ENCODE measurements at regions not wholly inside any gene's neighbourhood (a gene's known extent, or its start where the extent isn't known, plus 50 kb on each side); places are given as distances from the start of the nearest gene placed in this dataset.

DNA sequence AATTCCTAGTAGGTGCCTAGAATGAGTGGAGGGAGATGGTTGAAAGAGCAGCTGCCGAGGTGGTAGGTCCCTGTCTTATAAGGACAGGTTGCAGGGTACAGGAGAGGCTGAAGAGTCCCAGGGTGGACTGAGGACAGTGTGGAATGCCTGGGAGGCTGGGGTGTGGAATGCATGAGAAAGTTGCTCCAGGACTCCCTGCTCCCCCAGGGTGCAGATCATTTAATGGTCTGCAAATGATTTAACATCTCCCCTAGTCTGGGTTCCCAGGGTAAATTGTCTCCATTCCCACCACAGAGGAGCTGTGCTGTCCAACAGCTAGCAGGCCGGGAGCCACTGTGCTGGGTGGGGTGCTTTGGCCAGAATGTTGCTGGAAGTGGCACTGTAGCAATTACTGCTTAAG, 76.0 kb downstream of the CD83 start:
- SMC1A ChIA-PET (ENCODE audit: uncharacterized antibody, unreplicated experiment): interaction anchor here (0.8 kb wide), 1 partner anchor 17 kb away, joined by 3 read pairs; no protein-coding TSS in a partner anchor
- POLR2A ChIA-PET: no interaction called here
- no peak for DNase-seq (ENCODE audit: low read depth, low spot score)
- BruUV-seq (replicated peaks): no TSS peak
- in situ Hi-C loops (cut with MboI): no loop called here
- Histone ChIP-seq H4K20me1 (ENCODE audit: control insufficient read depth, insufficient read depth) (no peaks in the 10 kb centered on the region), H3K4me1 (ENCODE audit: control insufficient read depth, insufficient read depth, low read length) (no peaks in the 10 kb centered on the region), H3K79me2 (ENCODE audit: control insufficient read depth, insufficient read depth, low read length) (no peaks in the 10 kb centered on the region), H3K27ac (ENCODE audit: control insufficient read depth, insufficient read depth) (no peak overlapping the region), H3K27me3 (replicated peaks in 1 of 2; ENCODE audit: control insufficient read depth in 2 of 2, insufficient read depth in 2 of 2, low read length in 1 of 2) (no peaks in the 10 kb centered on the region; a peak in 2 of 4 replicates), H3K9ac (ENCODE audit: control insufficient read depth, insufficient read depth, low read length) (no peak overlapping the region), H3K4me3 (no peak overlapping the region), H3K9me3 (replicated peaks; ENCODE audit: control insufficient read depth, insufficient read depth, low read length) (no peaks in the 10 kb centered on the region), H2AFZ (ENCODE audit: control insufficient read depth, low read depth, low read length) (no peak overlapping the region), H3K4me2 (ENCODE audit: control insufficient read depth, insufficient read depth) (no peak overlapping the region), H3K36me3 (ENCODE audit: control insufficient read depth in 2 of 2, insufficient read depth in 2 of 2, low read length in 1 of 2) (no peaks in the 10 kb centered on the region)
- TF ChIP-seq, protein P1, sequence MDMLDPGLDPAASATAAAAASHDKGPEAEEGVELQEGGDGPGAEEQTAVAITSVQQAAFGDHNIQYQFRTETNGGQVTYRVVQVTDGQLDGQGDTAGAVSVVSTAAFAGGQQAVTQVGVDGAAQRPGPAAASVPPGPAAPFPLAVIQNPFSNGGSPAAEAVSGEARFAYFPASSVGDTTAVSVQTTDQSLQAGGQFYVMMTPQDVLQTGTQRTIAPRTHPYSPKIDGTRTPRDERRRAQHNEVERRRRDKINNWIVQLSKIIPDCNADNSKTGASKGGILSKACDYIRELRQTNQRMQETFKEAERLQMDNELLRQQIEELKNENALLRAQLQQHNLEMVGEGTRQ (IDR thresholded peaks at IDR 0.05; ENCODE audit: borderline replicate concordance, low read depth, low read length): no peak
- TF ChIP-seq FOXM1 (IDR thresholded peaks at IDR 0.05; ENCODE audit: low read depth, low read length) (no peak), SIX5 (IDR thresholded peaks at IDR 0.05; ENCODE audit: low read depth, low read length, severe bottlenecking) (no peak), ZBED1 (IDR thresholded peaks at IDR 0.05; ENCODE audit: borderline replicate concordance) (no peak), CHD1 (IDR thresholded peaks at IDR 0.05; ENCODE audit: low read depth, low read length) (no peak), RAD51 (IDR thresholded peaks at IDR 0.05) (no peak), HCFC1 (IDR thresholded peaks at IDR 0.05; ENCODE audit: low read length) (no peak), SREBF2 (IDR thresholded peaks at IDR 0.05; ENCODE audit: low read length) (no peak), SMC3 (IDR thresholded peaks at IDR 0.05; ENCODE audit: borderline replicate concordance, low read length) (no peak), ZNF24 (IDR thresholded peaks at IDR 0.05) (no peak)
- no peak for FAIRE-seq
- intact Hi-C loops (cut with micrococcal nuclease; ENCODE audit: unreplicated experiment): no loop called here
- RAD21 ChIA-PET (ENCODE audit: unreplicated experiment): no interaction called here
- no peak for ATAC-seq
- CTCF ChIA-PET: no interaction called here
- 28% methylated on average over 2 of the region's 2 CpGs for WGBS (ENCODE audit: insufficient coverage, insufficient replicate concordance, low lambda C conversion rate, missing lambda C conversion rate)

All from GM12878 (cell line).